Mucosa of rectum (tissue), 2 donors: ENCODE measurements at regions not wholly inside any gene's neighbourhood (a gene's known extent, or its start where the extent isn't known, plus 50 kb on each side); places are given as distances from the start of the nearest gene placed in this dataset.
"Not testable (repeated sequence)": the region's sequence is repeated elsewhere in the genome, so short reads cannot be mapped to it uniquely, and the experiment has no call there.

Experiments used
- H3K27ac ChIP-seq, 2 donors: one replicate each; pipeline ENCODE4 v1.7.0; 2013; ENCODE audit warnings: inconsistent platforms in 2 of 2, low read depth in 2 of 2, low read length in 2 of 2
- H3K27me3 ChIP-seq, 2 donors: one replicate each; pipeline ENCODE4 v1.7.0; 2013; ENCODE audit warnings: low read length in 2 of 2; ENCODE audit not compliant: control insufficient read depth in 2 of 2, insufficient read depth in 2 of 2
- H3K36me3 ChIP-seq, 2 donors: one replicate each; pipeline ENCODE4 v1.7.0; 2013; ENCODE audit warnings: low read length in 2 of 2; ENCODE audit not compliant: control insufficient read depth in 2 of 2, insufficient read depth in 2 of 2
- H3K4me1 ChIP-seq, 2 donors: one replicate each; pipeline ENCODE4 v1.7.0; 2013; ENCODE audit warnings: low read length in 2 of 2, mild to moderate bottlenecking in 1 of 2; ENCODE audit not compliant: control insufficient read depth in 2 of 2, insufficient read depth in 2 of 2
- H3K4me3 ChIP-seq, 2 donors: one replicate each; pipeline ENCODE4 v1.7.0; 2013; ENCODE audit warnings: low read length in 2 of 2
- H3K9ac ChIP-seq, 2 donors: one replicate each; pipeline ENCODE4 v1.7.0; 2013; ENCODE audit warnings: low read length in 2 of 2, low read depth in 1 of 2, mild to moderate bottlenecking in 1 of 2
- H3K9me3 ChIP-seq, 2 donors: one replicate each; pipeline ENCODE4 v1.7.0; 2013; ENCODE audit warnings: low read length in 2 of 2; ENCODE audit not compliant: control insufficient read depth in 2 of 2
- donor health status: healthy.
- donor health status: Normal muscosa, but diverticular disease.

GRCh38 chr7:65193334-65194058 lies 180.2 kb upstream of the ZNF92 start:
- not testable (repeated sequence) for H3K4me3 ChIP-seq, H3K27ac ChIP-seq, H3K9me3 ChIP-seq, H3K36me3 ChIP-seq, H3K27me3 ChIP-seq, H3K9ac ChIP-seq, H3K4me1 ChIP-seq

GRCh38 chr7:65177041-65177440 lies 170.6 kb upstream of the ERV3-1 start:
- H3K36me3 ChIP-seq, H3K27me3 ChIP-seq, H3K9ac ChIP-seq, H3K9me3 ChIP-seq, H3K4me3 ChIP-seq, H3K4me1 ChIP-seq, H3K27ac ChIP-seq: not testable (repeated sequence)

DNA sequence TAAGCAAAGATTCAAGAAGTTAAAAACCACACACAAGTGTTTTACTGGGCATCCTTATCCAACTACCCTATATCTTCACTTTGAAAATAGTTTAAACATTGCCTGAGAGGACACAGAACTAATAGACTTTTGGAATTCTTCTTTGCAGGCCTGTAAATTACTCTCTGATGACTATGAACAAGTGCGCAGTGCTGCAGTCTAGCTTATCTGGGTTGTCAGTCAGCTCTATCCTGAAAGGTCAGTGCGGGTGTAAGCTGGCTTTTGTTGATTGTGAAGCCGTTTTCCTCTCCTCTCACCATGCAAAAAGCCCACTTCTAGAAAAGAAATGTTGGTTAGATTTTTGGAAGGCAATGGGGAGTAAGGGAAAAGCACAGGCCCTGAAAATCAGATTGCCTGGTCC lies 143.6 kb upstream of the ERV3-1 start:
- not testable (repeated sequence) for H3K9ac ChIP-seq, H3K36me3 ChIP-seq, H3K9me3 ChIP-seq, H3K27ac ChIP-seq, H3K4me1 ChIP-seq, H3K27me3 ChIP-seq, H3K4me3 ChIP-seq

DNA sequence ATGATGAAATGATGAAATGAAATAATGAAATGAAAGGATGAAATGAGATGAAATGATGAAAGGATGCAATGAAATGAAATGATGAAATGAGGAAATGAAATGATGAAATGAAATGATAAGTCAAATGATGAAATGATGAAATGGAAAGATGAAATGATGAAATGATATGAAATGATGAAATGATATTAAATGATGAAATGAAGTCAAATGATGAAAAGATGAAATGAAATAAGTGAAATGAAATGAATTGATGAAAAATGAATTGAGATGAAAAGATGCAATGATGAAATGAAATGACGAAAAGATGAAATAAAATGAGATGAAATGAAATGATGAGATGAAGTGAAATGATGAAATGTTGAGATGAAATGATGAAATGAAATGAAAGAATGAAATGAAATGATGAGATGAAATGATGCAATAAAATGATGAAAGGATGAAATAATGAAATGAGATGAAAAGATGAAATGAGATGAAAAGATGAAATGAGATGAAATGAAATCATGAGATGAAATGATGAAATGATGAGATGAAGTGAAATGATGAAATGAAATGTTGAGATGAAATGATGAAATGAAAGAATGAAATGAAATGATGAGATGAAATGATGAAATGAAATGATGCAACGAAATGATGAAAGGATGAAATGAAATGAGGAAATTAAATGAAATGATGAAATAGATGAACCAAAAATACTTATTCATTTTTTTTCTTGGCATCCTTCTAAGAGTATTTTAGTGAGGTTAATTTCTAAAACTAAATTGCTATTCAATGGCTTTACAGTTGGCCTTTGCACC lies 139.8 kb upstream of the ERV3-1 start:
- H3K36me3 ChIP-seq, H3K9ac ChIP-seq, H3K9me3 ChIP-seq: not testable (repeated sequence)

GRCh38 chr7:65145710-65146109 lies 139.2 kb upstream of the ERV3-1 start:
- H3K4me3 ChIP-seq, H3K27ac ChIP-seq, H3K27me3 ChIP-seq, H3K9ac ChIP-seq, H3K36me3 ChIP-seq, H3K9me3 ChIP-seq, H3K4me1 ChIP-seq: not testable (repeated sequence)

More for the DNA sequence above, 139.8 kb upstream of the ERV3-1 start:
- not testable (repeated sequence) for H3K4me3 ChIP-seq, H3K4me1 ChIP-seq, H3K27me3 ChIP-seq, H3K27ac ChIP-seq

DNA sequence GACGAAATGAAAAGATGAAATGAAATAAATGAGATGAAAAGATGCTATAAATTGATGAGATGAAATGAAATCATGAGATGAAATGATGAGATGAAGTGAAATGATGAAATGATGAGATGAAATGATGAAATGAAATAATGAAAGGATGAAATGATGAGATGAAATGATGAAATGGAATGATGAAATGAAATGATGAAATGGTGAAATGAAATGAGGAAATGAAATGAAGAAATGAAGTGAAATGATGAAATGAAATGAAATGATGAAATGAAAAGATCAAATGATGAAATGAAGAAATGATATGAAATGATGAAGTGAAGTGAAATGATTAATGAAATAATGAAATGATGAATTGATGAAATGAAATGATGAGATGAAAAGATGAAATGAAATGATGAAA lies 138.5 kb upstream of the ERV3-1 start:
- not testable (repeated sequence) for H3K9me3 ChIP-seq, H3K27ac ChIP-seq, H3K9ac ChIP-seq, H3K36me3 ChIP-seq, H3K4me1 ChIP-seq, H3K27me3 ChIP-seq, H3K4me3 ChIP-seq

GRCh38 chr7:65144557-65144956 lies 138.1 kb upstream of the ERV3-1 start:
- H3K4me1 ChIP-seq, H3K36me3 ChIP-seq, H3K27ac ChIP-seq, H3K9me3 ChIP-seq, H3K9ac ChIP-seq, H3K27me3 ChIP-seq, H3K4me3 ChIP-seq: not testable (repeated sequence)

- H3K4me3 ChIP-seq, H3K4me1 ChIP-seq, H3K27me3 ChIP-seq, H3K9me3 ChIP-seq, H3K36me3 ChIP-seq, H3K9ac ChIP-seq, H3K27ac ChIP-seq: not testable (repeated sequence)
These were observed 137.6 kb upstream of the ERV3-1 start for GRCh38 chr7:65144119-65144518.

DNA sequence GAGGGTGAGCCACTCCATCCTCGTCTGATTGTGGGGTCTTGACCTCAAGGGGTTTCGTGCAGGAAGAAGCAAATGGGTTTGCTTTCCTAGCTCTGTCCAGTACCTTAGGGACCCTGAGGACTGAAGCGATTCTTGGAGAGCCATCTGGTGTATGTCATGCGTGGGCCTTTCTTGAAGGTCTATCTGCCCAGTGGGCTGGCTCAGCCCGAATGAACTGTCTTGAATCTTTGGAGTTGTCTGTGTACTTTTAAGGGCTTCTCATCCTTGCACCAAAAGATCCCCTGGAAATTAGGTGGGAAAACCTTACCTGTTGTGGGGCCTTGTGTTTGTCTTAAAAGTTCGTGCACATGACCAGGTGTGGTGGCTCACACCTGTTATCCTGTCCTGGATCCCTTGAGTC lies 135.4 kb upstream of the ERV3-1 start:
- H3K36me3 ChIP-seq, H3K27ac ChIP-seq, H3K27me3 ChIP-seq, H3K9ac ChIP-seq, H3K4me1 ChIP-seq, H3K4me3 ChIP-seq, H3K9me3 ChIP-seq: not testable (repeated sequence)

DNA sequence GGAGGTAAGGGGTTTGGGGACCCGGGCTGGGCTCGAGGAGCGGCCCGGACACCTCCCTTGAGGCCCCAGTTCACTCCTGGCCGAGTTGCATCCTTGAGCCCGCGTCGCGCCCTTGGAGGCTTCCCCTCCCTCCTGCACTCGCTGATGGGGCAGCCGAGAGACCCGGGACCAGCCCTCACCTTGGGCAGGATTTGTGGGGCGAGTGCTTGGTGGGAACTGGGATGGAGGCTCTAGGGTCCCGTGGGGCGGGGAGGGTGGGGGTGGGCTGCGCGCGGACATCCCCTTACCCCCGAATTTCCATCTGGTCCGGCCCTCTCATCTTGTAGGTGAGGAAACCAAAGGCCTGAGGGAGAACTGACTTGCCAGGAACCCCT lies 134.9 kb upstream of the ERV3-1 start:
- not testable (repeated sequence) for H3K4me3 ChIP-seq, H3K4me1 ChIP-seq, H3K27me3 ChIP-seq, H3K36me3 ChIP-seq, H3K9ac ChIP-seq, H3K9me3 ChIP-seq, H3K27ac ChIP-seq
